ENCODE measurements at regions not wholly inside any gene's neighbourhood (a gene's known extent, or its start where the extent isn't known, plus 50 kb on each side); places are given as distances from the start of the nearest gene placed in this dataset.

DNA sequence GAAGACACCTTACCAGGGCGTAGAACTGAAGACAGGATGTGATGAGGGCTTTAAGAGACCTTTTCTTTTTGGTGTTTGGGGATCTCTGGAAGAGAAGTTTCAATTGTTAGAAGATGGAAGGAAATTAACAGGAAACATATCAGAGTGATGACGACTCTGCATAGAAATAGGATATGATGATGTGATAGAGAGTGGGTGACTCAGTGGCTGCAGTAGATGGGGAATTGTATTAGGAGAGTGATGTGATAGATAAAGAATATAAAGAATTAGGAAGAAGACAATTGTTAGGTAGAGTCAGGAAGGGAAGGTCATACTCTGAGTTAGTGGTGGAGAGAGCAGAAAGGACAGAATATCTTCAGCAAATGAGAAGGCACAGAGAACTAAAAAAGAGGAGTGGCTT is 593.9 kb downstream of the NYAP2 start:
- Histone ChIP-seq H2BK20ac (ENCODE audit: low read depth, low read length, poor library complexity, severe bottlenecking) (no peak overlapping the region), H3T11ph (ENCODE audit: low read length) (no peak overlapping the region), H3K4me1 (ENCODE audit: insufficient read depth, low read length) (no peaks in the 10 kb centered on the region), H3K27ac (ENCODE audit: insufficient read length, low read depth, low read length) (no peak overlapping the region), H4K91ac (ENCODE audit: insufficient read length, low read depth, low read length) (no peak overlapping the region), H3K14ac (ENCODE audit: insufficient read depth, low read length) (no peak overlapping the region), H3K79me1 (ENCODE audit: insufficient read depth, low read depth, low read length, poor library complexity, severe bottlenecking) (no peaks in the 10 kb centered on the region), H4K5ac (ENCODE audit: insufficient read length, low read depth, low read length) (no peak overlapping the region), H3K27me3 (ENCODE audit: insufficient read depth, low read length) (no peaks in the 10 kb centered on the region), H4K8ac (replicated peaks; ENCODE audit: insufficient read length, low read depth, low read length) (no peak overlapping the region), H4K20me1 (ENCODE audit: control insufficient read depth, insufficient read depth, insufficient read length) (no peaks in the 10 kb centered on the region), H2AK5ac (ENCODE audit: insufficient read length, low read length) (no peak overlapping the region), H2BK120ac (ENCODE audit: low read depth, low read length, poor library complexity, severe bottlenecking) (no peak overlapping the region), H2AFZ (ENCODE audit: low read length) (no peak overlapping the region), H2BK12ac (ENCODE audit: insufficient read length, low read depth, low read length) (no peak overlapping the region), H2BK15ac (ENCODE audit: low read depth, low read length) (no peak overlapping the region), H3K4ac (ENCODE audit: low read depth, low read length) (no peak overlapping the region), H3K18ac (ENCODE audit: insufficient read length, low read depth, low read length) (no peak overlapping the region), H3K56ac (ENCODE audit: insufficient read length, low read depth, low read length) (no peak overlapping the region), H3K4me2 (ENCODE audit: insufficient read depth, insufficient read length, low read length) (no peak overlapping the region), H3K23ac (ENCODE audit: insufficient read length, low read depth, low read length) (no peak overlapping the region), H3K79me2 (ENCODE audit: insufficient read depth, low read length) (no peaks in the 10 kb centered on the region), H2BK5ac (ENCODE audit: insufficient read length, low read length) (no peak overlapping the region), H3K23me2 (ENCODE audit: insufficient read length, low read depth, low read length, poor library complexity, severe bottlenecking) (no peaks in the 10 kb centered on the region), H3K9ac (ENCODE audit: extremely low read depth, insufficient read length, low read length) (no peak overlapping the region), H3K9me3 (ENCODE audit: control insufficient read depth, low read depth, low read length) (no peaks in the 10 kb centered on the region)
- Mint-ChIP-seq H3K4me3 (no peak overlapping the region), H3K9me3 (no peaks in the 10 kb centered on the region), H3K36me3 (ENCODE audit: insufficient read depth in 1 of 3, low read depth in 3 of 3) (no peaks in the 10 kb centered on the region), H3K27ac (no peak overlapping the region), H3K4me1 (no peaks in the 10 kb centered on the region), H3K27me3 (ENCODE audit: low read depth) (no peaks in the 10 kb centered on the region; the same call in 1 of the 2 replicates)
- TF ChIP-seq, protein P1, sequence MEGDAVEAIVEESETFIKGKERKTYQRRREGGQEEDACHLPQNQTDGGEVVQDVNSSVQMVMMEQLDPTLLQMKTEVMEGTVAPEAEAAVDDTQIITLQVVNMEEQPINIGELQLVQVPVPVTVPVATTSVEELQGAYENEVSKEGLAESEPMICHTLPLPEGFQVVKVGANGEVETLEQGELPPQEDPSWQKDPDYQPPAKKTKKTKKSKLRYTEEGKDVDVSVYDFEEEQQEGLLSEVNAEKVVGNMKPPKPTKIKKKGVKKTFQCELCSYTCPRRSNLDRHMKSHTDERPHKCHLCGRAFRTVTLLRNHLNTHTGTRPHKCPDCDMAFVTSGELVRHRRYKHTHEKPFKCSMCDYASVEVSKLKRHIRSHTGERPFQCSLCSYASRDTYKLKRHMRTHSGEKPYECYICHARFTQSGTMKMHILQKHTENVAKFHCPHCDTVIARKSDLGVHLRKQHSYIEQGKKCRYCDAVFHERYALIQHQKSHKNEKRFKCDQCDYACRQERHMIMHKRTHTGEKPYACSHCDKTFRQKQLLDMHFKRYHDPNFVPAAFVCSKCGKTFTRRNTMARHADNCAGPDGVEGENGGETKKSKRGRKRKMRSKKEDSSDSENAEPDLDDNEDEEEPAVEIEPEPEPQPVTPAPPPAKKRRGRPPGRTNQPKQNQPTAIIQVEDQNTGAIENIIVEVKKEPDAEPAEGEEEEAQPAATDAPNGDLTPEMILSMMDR (conservative IDR thresholded peaks at IDR 0.05) = no peak
- no peak for DNase-seq
- WGBS (ENCODE audit: extremely low coverage, insufficient read length, low lambda C conversion rate) = no CpG with 5 or more reads among the region's 2 CpGs

Data from H9 (cell line).